SJCRH30 (cell line): ENCODE measurements at regions not wholly inside any gene's neighbourhood (a gene's known extent, or its start where the extent isn't known, plus 50 kb on each side); places are given as distances from the start of the nearest gene placed in this dataset.
"Not testable (repeated sequence)": the region's sequence is repeated elsewhere in the genome, so short reads cannot be mapped to it uniquely, and the experiment has no call there.

Experiments
- DNase-seq, 2 experiments: peaks; one replicate each; pipeline ENCODE4 v3.0.0-alpha.2; 2015 to 2020
- H3K27ac ChIP-seq: fragments of 250-450 bp; sonication (Bioruptor Pico); 2 replicates; pipeline ENCODE4 v1.5.1; 2020; ENCODE audit warnings: mild to moderate bottlenecking, moderate library complexity
- H3K27me3 ChIP-seq: fragments of 250-450 bp; sonication (Bioruptor Pico); 2 replicates; pipeline ENCODE4 v1.5.1; 2020; ENCODE audit warnings: mild to moderate bottlenecking, moderate library complexity
- H3K36me3 ChIP-seq: fragments of 250-450 bp; sonication (Bioruptor Pico); 2 replicates; pipeline ENCODE4 v1.5.1; 2020; ENCODE audit warnings: mild to moderate bottlenecking, moderate library complexity
- H3K4me1 ChIP-seq: fragments of 250-450 bp; sonication (Bioruptor Pico); 2 replicates; pipeline ENCODE4 v1.5.1; 2020; ENCODE audit warnings: mild to moderate bottlenecking, moderate library complexity
- H3K4me3 ChIP-seq: fragments of 250-450 bp; sonication (Bioruptor Pico); 2 replicates; pipeline ENCODE4 v1.5.1; 2020; ENCODE audit warnings: mild to moderate bottlenecking, moderate library complexity
- H3K9me3 ChIP-seq: fragments of 250-450 bp; sonication (Bioruptor Pico); replicated peaks from 2 replicates; pipeline ENCODE4 v1.5.1; 2020; ENCODE audit warnings: mild to moderate bottlenecking, moderate library complexity

GRCh38 chr4:8945506-8945905, 73.9 kb upstream of the HMX1 start:
- H3K36me3 ChIP-seq, H3K9me3 ChIP-seq, H3K27ac ChIP-seq, DNase-seq, H3K4me3 ChIP-seq, H3K27me3 ChIP-seq, H3K4me1 ChIP-seq: not testable (repeated sequence)

GRCh38 chr4:8943367-8943766, 71.7 kb upstream of the HMX1 start:
- not testable (repeated sequence) for H3K4me3 ChIP-seq, H3K36me3 ChIP-seq, H3K27ac ChIP-seq, H3K9me3 ChIP-seq, H3K27me3 ChIP-seq, DNase-seq, H3K4me1 ChIP-seq

- H3K27ac ChIP-seq, DNase-seq, H3K36me3 ChIP-seq, H3K9me3 ChIP-seq, H3K4me3 ChIP-seq, H3K4me1 ChIP-seq, H3K27me3 ChIP-seq: not testable (repeated sequence)
These were observed 70.4 kb upstream of the HMX1 start for GRCh38 chr4:8942088-8942487.

- H3K9me3 ChIP-seq, H3K27ac ChIP-seq, H3K4me1 ChIP-seq, H3K4me3 ChIP-seq, H3K36me3 ChIP-seq, H3K27me3 ChIP-seq, DNase-seq: not testable (repeated sequence)
These were observed 69.8 kb upstream of the HMX1 start for GRCh38 chr4:8941492-8941805.

- Histone ChIP-seq H3K4me1 (0 out of 2 replicates have a peak, but pooled peaks cover 2% of the 10 kb centered on the region), H3K4me3 (no peak overlapping the region), H3K9me3 (no peaks in the 10 kb centered on the region), H3K27ac (no peak overlapping the region), H3K36me3 (no peaks in the 10 kb centered on the region), H3K27me3 (no peaks in the 10 kb centered on the region)
- DNase-seq: no peak
These were observed 69.3 kb upstream of the HMX1 start for GRCh38 chr4:8940792-8941491.

- H3K4me1 ChIP-seq: 0 out of 2 replicates have a peak, but pooled peaks cover 2% of the 10 kb centered on the region
- no peaks in the 10 kb centered on the region for H3K27me3 ChIP-seq
- no peaks in the 10 kb centered on the region for H3K9me3 ChIP-seq
- H3K36me3 ChIP-seq: no peaks in the 10 kb centered on the region
- peak; percentile 83 to 87 for DNase-seq
- no peak overlapping the region; the same call in 1 of the 2 replicates for H3K27ac ChIP-seq
- peak overlapping the region; percentile 9 for H3K4me3 ChIP-seq
These were observed 68.5 kb upstream of the HMX1 start for GRCh38 chr4:8939840-8940742.

- Histone ChIP-seq H3K9me3 (no peaks in the 10 kb centered on the region), H3K36me3 (no peaks in the 10 kb centered on the region), H3K4me3 (peak overlapping the region; percentile 9), H3K4me1 (0 out of 2 replicates have a peak, but pooled peaks cover 2% of the 10 kb centered on the region), H3K27ac (no peak overlapping the region; the same call in 1 of the 2 replicates), H3K27me3 (no peaks in the 10 kb centered on the region)
- DNase-seq: peak in 1 of 2 experiments; percentile 32
These were observed 67.7 kb upstream of the HMX1 start for GRCh38 chr4:8939160-8939839.

GRCh38 chr4:8938623-8939022, 67.0 kb upstream of the HMX1 start:
- Histone ChIP-seq H3K4me3 (no peak overlapping the region), H3K27me3 (no peaks in the 10 kb centered on the region), H3K4me1 (0 out of 2 replicates have a peak, but pooled peaks cover 2% of the 10 kb centered on the region), H3K27ac (no peak overlapping the region), H3K36me3 (no peaks in the 10 kb centered on the region), H3K9me3 (no peaks in the 10 kb centered on the region)
- DNase-seq: no peak

- Histone ChIP-seq H3K27me3 (no peaks in the 10 kb centered on the region), H3K9me3 (no peaks in the 10 kb centered on the region), H3K27ac (no peak overlapping the region), H3K36me3 (no peaks in the 10 kb centered on the region), H3K4me1 (0 out of 2 replicates have a peak, but pooled peaks cover 2% of the 10 kb centered on the region), H3K4me3 (no peak overlapping the region)
- no peak for DNase-seq
These were observed 66.5 kb upstream of the HMX1 start for GRCh38 chr4:8938137-8938536.

- H3K27me3 ChIP-seq: no peaks in the 10 kb centered on the region
- no peaks in the 10 kb centered on the region for H3K36me3 ChIP-seq
- no peaks in the 10 kb centered on the region for H3K9me3 ChIP-seq
- DNase-seq: no peak
- H3K4me1 ChIP-seq: no peaks in the 10 kb centered on the region
- H3K27ac ChIP-seq: no peak overlapping the region
- no peak overlapping the region for H3K4me3 ChIP-seq
These were observed 61.2 kb upstream of the HMX1 start for GRCh38 chr4:8932884-8933283.

- H3K4me1 ChIP-seq: no peaks in the 10 kb centered on the region
- no peaks in the 10 kb centered on the region for H3K27me3 ChIP-seq
- H3K27ac ChIP-seq: no peak overlapping the region
- no peak for DNase-seq
- no peaks in the 10 kb centered on the region for H3K36me3 ChIP-seq
- H3K9me3 ChIP-seq: no peaks in the 10 kb centered on the region
- H3K4me3 ChIP-seq: no peak overlapping the region
These were observed 56.4 kb upstream of the HMX1 start for GRCh38 chr4:8928074-8928473.

GRCh38 chr4:8922481-8922880, 50.8 kb upstream of the HMX1 start:
- Histone ChIP-seq H3K36me3 (no peaks in the 10 kb centered on the region), H3K9me3 (no peaks in the 10 kb centered on the region), H3K4me3 (no peak overlapping the region), H3K27ac (no peak overlapping the region), H3K27me3 (peaks cover 12% of the 10 kb centered on the region), H3K4me1 (no peaks in the 10 kb centered on the region)
- DNase-seq: no peak

GRCh38 chr4:8921465-8921864, 49.8 kb upstream of the HMX1 start:
- no peaks in the 10 kb centered on the region for H3K36me3 ChIP-seq
- peaks cover 19% of the 10 kb centered on the region for H3K27me3 ChIP-seq
- no peak for DNase-seq
- H3K27ac ChIP-seq: no peak overlapping the region
- H3K9me3 ChIP-seq: no peaks in the 10 kb centered on the region
- H3K4me1 ChIP-seq: no peaks in the 10 kb centered on the region
- H3K4me3 ChIP-seq: no peak overlapping the region
